GM12878 (cell line): ENCODE measurements at regions not wholly inside any gene's neighbourhood (a gene's known extent, or its start where the extent isn't known, plus 50 kb on each side); places are given as distances from the start of the nearest gene placed in this dataset.

ENCODE experiments used
- CHD1 ChIP-seq: IDR thresholded peaks from 2 replicates; pipeline ENCODE4 v1.6.1; 2012; ENCODE audit warnings: low read depth, low read length, improper control_type of control experiment
- CTCF ChIP-seq, 3 experiments: IDR thresholded peaks in 2 of 3; conservative IDR thresholded peaks in 1 of 3; 2 replicates each; pipeline ENCODE4 v1.5.1; 2011; ENCODE audit warnings: low read depth in 3 of 3, low read length in 3 of 3, mild to moderate bottlenecking in 3 of 3, control low read depth in 2 of 3, moderate library complexity in 2 of 3, inconsistent platforms in 1 of 3, mixed read lengths in 1 of 3; ENCODE audit not compliant: control insufficient read depth in 2 of 3, insufficient read depth in 1 of 3; ENCODE audit errors: extremely low read depth in 1 of 3
- MXI1 ChIP-seq: fragments of 150-350 bp; IDR thresholded peaks from 2 replicates; pipeline ENCODE4 v1.6.1; 2011; ENCODE audit warnings: low read depth, mild to moderate bottlenecking, inconsistent platforms, low read length, improper control_type of control experiment
- POLR2A ChIP-seq: IDR thresholded peaks from 2 replicates; pipeline ENCODE4 v1.6.1; 2011; ENCODE audit warnings: low read depth, mild to moderate bottlenecking, low read length
- SUZ12 ChIP-seq: fragments of 200-600 bp; sonication (generic); IDR thresholded peaks from one replicate; pipeline ENCODE4 v1.6.1; 2018; ENCODE audit warnings: antibody characterized with exemption, mild to moderate bottlenecking; ENCODE audit not compliant: unreplicated experiment

- TF ChIP-seq SUZ12 (no peak), CTCF (IDR thresholded peaks at IDR 0.05 in 2 of 3, conservative IDR thresholded peaks at IDR 0.05 in 1 of 3; ENCODE audit: control insufficient read depth in 2 of 3, extremely low read depth in 1 of 3, insufficient read depth in 1 of 3, low read depth in 3 of 3, low read length in 3 of 3) (no peak), POLR2A (no peak), CHD1 (no peak), MXI1 (no peak)
Observed at GRCh38 chr5:25459082-25459481, 814.3 kb upstream of the CDH10 start.
